ENCODE measurements at regions not wholly inside any gene's neighbourhood (a gene's known extent, or its start where the extent isn't known, plus 50 kb on each side); places are given as distances from the start of the nearest gene placed in this dataset.
"Not testable (repeated sequence)": the region's sequence is repeated elsewhere in the genome, so short reads cannot be mapped to it uniquely, and the experiment has no call there.

DNA sequence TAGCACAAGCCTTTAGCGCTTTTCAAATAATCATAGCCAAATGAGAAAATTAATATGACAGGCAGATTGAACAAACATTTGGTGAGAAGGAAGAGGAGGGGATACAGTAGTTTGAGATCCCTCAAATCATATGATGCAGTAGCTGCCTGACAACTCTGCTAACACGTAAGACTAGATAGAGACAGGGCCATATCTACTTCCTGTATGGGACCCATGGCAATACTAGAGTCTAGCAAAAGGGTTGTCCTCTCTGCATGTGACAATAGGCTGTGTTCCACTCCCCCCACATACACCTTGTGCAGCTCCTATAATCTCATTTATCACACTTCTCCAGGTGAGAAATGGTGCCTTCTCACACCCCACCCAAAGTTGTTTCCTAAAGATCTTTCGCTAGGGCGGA, 134.2 kb upstream of the NBPF9 start:
- H3K4me1 ChIP-seq (ENCODE audit: control insufficient read depth, insufficient read depth, low read length); H3K9ac ChIP-seq (ENCODE audit: low read depth, low read length); H3K9me3 ChIP-seq (ENCODE audit: control insufficient read depth, insufficient read depth, low read length); H3K27me3 ChIP-seq (ENCODE audit: control insufficient read depth, insufficient read depth, low read length); H3K4me3 ChIP-seq (ENCODE audit: low read depth, low read length); H3K36me3 ChIP-seq (ENCODE audit: control insufficient read depth, insufficient read depth, low read length): not testable (repeated sequence)

GRCh38 chr1:149239897-149240508, 136.7 kb upstream of the NBPF9 start:
- H3K4me1 ChIP-seq (ENCODE audit: control insufficient read depth, insufficient read depth, low read length); H3K27me3 ChIP-seq (ENCODE audit: control insufficient read depth, insufficient read depth, low read length); H3K9ac ChIP-seq (ENCODE audit: low read depth, low read length); H3K9me3 ChIP-seq (ENCODE audit: control insufficient read depth, insufficient read depth, low read length); H3K36me3 ChIP-seq (ENCODE audit: control insufficient read depth, insufficient read depth, low read length); H3K4me3 ChIP-seq (ENCODE audit: low read depth, low read length): not testable (repeated sequence)

DNA sequence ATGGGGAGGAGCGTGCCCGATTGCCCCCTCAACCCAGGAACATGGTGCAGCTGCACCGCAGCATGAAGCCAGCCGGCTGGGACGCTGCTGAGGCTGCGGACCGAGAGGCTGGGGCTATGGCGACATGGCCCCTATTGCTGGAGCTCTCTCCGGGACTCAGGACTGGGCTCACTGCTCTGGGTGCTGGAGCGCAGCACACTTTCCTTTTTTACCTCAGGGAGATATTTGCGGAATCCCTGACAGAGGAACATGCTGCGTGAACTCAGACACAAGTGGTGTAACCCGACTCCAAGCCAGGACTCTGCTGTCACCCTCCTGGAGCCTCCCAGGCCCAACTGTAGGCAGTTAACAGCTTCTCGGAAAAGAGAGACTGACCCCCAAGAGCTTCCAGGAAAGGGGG, 137.2 kb upstream of the NBPF9 start:
- not testable (repeated sequence) for H3K36me3 ChIP-seq (ENCODE audit: control insufficient read depth, insufficient read depth, low read length); H3K4me3 ChIP-seq (ENCODE audit: low read depth, low read length); H3K27me3 ChIP-seq (ENCODE audit: control insufficient read depth, insufficient read depth, low read length); H3K4me1 ChIP-seq (ENCODE audit: control insufficient read depth, insufficient read depth, low read length); H3K9me3 ChIP-seq (ENCODE audit: control insufficient read depth, insufficient read depth, low read length); H3K9ac ChIP-seq (ENCODE audit: low read depth, low read length)

DNA sequence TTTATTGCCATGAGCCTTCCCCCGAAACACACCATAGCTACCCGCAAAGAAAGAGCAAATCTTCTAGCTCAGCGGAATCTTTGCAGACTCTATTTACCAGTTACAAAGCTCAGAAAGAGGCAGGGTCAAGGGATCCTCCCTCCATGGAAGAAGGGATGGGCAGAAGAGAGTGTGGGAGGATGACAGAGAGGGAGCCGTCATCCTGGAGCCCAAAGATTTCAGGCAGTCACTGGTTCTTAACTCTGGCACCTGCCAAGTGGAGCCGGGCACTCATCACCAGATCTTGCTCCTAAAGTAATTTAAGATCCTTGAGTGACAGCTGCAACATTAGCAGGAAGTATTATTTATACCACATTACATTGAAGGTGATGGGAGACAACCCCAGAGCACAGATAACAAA, 137.9 kb upstream of the NBPF9 start:
- not testable (repeated sequence) for H3K27me3 ChIP-seq (ENCODE audit: control insufficient read depth, insufficient read depth, low read length); H3K9ac ChIP-seq (ENCODE audit: low read depth, low read length); H3K9me3 ChIP-seq (ENCODE audit: control insufficient read depth, insufficient read depth, low read length); H3K36me3 ChIP-seq (ENCODE audit: control insufficient read depth, insufficient read depth, low read length); H3K4me1 ChIP-seq (ENCODE audit: control insufficient read depth, insufficient read depth, low read length); H3K4me3 ChIP-seq (ENCODE audit: low read depth, low read length)

DNA sequence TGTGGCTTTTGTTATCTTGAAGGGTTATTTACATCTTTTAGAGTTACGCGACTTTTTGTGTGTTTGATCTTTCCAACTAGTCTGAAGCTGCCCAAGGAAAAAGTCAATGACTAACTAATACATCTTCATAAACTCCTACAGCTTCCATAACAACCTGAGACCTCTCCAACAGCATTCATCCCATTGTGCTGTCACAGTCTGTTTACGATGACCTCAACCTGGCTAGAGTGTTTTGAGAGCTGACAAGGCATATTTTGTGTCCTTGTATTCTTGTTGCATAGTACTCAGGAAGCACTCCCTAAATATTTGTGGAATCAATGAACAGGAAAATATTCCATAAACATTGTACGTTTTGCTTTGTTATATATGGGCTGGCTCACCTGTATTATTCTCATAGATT, 140.2 kb upstream of the NBPF9 start:
- H3K9me3 ChIP-seq (ENCODE audit: control insufficient read depth, insufficient read depth, low read length); H3K4me1 ChIP-seq (ENCODE audit: control insufficient read depth, insufficient read depth, low read length); H3K27me3 ChIP-seq (ENCODE audit: control insufficient read depth, insufficient read depth, low read length); H3K9ac ChIP-seq (ENCODE audit: low read depth, low read length); H3K36me3 ChIP-seq (ENCODE audit: control insufficient read depth, insufficient read depth, low read length); H3K4me3 ChIP-seq (ENCODE audit: low read depth, low read length): not testable (repeated sequence)

GRCh38 chr1:149244621-149245020, 141.3 kb upstream of the NBPF9 start:
- H3K27me3 ChIP-seq (ENCODE audit: control insufficient read depth, insufficient read depth, low read length); H3K9me3 ChIP-seq (ENCODE audit: control insufficient read depth, insufficient read depth, low read length); H3K9ac ChIP-seq (ENCODE audit: low read depth, low read length); H3K36me3 ChIP-seq (ENCODE audit: control insufficient read depth, insufficient read depth, low read length); H3K4me1 ChIP-seq (ENCODE audit: control insufficient read depth, insufficient read depth, low read length); H3K4me3 ChIP-seq (ENCODE audit: low read depth, low read length): not testable (repeated sequence)

- not testable (repeated sequence) for H3K9ac ChIP-seq (ENCODE audit: low read depth, low read length); H3K27me3 ChIP-seq (ENCODE audit: control insufficient read depth, insufficient read depth, low read length); H3K9me3 ChIP-seq (ENCODE audit: control insufficient read depth, insufficient read depth, low read length); H3K36me3 ChIP-seq (ENCODE audit: control insufficient read depth, insufficient read depth, low read length); H3K4me3 ChIP-seq (ENCODE audit: low read depth, low read length); H3K4me1 ChIP-seq (ENCODE audit: control insufficient read depth, insufficient read depth, low read length)
Observed at GRCh38 chr1:149246212-149246611, 142.9 kb upstream of the NBPF9 start.

DNA sequence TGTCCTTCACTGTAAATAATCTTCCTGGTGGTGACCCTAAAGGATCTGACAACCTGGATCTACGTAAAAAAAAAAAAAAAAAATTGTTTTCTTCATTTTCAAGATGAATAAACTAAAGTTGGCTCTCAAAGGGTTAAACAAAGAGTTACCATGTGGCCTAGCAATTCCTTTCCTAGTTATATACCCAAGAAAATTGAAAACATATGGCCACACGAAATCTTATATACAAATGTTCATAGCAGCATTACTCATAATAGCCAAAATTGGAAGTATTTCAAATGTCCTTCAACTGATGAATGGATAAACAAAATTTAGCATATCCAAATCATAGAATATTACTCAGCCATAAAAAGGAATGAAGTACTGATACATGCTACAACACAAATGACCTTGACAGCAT, 145.3 kb upstream of the NBPF9 start:
- H3K9ac ChIP-seq (ENCODE audit: low read depth, low read length); H3K4me1 ChIP-seq (ENCODE audit: control insufficient read depth, insufficient read depth, low read length); H3K9me3 ChIP-seq (ENCODE audit: control insufficient read depth, insufficient read depth, low read length); H3K27me3 ChIP-seq (ENCODE audit: control insufficient read depth, insufficient read depth, low read length); H3K4me3 ChIP-seq (ENCODE audit: low read depth, low read length); H3K36me3 ChIP-seq (ENCODE audit: control insufficient read depth, insufficient read depth, low read length): not testable (repeated sequence)

DNA sequence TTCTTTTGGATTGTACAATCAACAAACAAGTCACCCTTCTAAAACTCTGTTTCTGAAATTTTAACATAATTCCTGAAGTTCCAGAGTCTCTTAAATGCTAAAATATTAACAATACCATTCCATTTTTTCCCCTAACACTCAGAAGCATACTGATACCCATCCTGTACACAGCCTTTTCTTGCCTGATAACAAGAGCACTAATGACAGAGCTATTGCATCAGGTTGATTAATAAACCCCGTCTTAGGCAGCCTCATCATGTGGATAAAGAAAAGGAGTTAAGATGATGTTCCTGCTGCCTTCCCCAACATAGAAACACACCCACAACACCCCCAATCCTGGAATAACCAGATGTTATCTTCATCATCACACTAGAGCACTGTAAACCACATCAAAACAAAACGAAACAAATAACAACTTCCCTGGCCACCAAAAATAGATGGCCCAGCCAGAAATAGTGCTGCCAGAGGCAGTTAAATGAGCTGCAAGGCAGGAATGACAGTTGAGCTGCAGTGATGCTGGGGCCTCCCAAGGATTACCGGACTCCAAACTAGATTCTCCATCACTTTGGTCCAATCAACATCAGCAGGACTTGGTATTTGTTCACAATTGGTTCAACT, 146.6 kb upstream of the NBPF9 start:
- not testable (repeated sequence) for H3K4me1 ChIP-seq (ENCODE audit: control insufficient read depth, insufficient read depth, low read length); H3K9me3 ChIP-seq (ENCODE audit: control insufficient read depth, insufficient read depth, low read length); H3K27me3 ChIP-seq (ENCODE audit: control insufficient read depth, insufficient read depth, low read length); H3K36me3 ChIP-seq (ENCODE audit: control insufficient read depth, insufficient read depth, low read length); H3K4me3 ChIP-seq (ENCODE audit: low read depth, low read length); H3K9ac ChIP-seq (ENCODE audit: low read depth, low read length)

- not testable (repeated sequence) for H3K9me3 ChIP-seq (ENCODE audit: control insufficient read depth, insufficient read depth, low read length); H3K27me3 ChIP-seq (ENCODE audit: control insufficient read depth, insufficient read depth, low read length); H3K9ac ChIP-seq (ENCODE audit: low read depth, low read length); H3K4me3 ChIP-seq (ENCODE audit: low read depth, low read length); H3K4me1 ChIP-seq (ENCODE audit: control insufficient read depth, insufficient read depth, low read length); H3K36me3 ChIP-seq (ENCODE audit: control insufficient read depth, insufficient read depth, low read length)
Observed at GRCh38 chr1:149254894-149255847, 151.8 kb upstream of the NBPF9 start.

- H3K27me3 ChIP-seq (ENCODE audit: control insufficient read depth, insufficient read depth, low read length); H3K4me1 ChIP-seq (ENCODE audit: control insufficient read depth, insufficient read depth, low read length); H3K9ac ChIP-seq (ENCODE audit: low read depth, low read length); H3K36me3 ChIP-seq (ENCODE audit: control insufficient read depth, insufficient read depth, low read length); H3K4me3 ChIP-seq (ENCODE audit: low read depth, low read length); H3K9me3 ChIP-seq (ENCODE audit: control insufficient read depth, insufficient read depth, low read length): not testable (repeated sequence)
Observed at GRCh38 chr1:149260284-149260683, 156.9 kb upstream of the NBPF9 start.

DNA sequence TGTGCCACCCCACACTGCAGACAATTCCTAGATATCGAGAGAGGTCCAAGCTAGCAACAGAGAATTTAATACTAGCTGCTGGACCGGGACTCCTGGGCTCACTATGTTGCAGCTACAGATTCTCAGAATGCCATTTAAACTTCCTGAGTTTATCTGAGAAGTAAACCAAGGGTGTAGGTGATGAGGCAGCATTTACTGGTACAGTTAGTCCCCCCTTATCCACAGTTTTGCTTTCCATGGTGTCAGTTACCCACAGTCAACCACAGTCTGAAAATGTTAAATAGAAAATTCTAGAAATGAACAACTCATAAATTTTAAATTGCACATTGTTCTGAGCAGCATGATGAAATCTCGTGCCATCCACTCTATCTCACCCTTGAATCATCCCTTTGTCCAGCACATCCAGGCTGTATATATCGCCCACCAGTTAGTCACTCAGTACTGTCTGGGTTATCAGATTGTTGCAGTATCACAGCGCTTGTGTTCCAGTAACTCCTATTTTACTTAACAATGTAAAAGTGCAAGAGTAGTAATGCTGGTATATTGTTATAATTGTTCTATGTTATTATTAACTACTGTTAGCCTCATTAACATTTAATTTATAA, 157.5 kb upstream of the NBPF9 start:
- not testable (repeated sequence) for H3K27me3 ChIP-seq (ENCODE audit: control insufficient read depth, insufficient read depth, low read length); H3K9me3 ChIP-seq (ENCODE audit: control insufficient read depth, insufficient read depth, low read length); H3K9ac ChIP-seq (ENCODE audit: low read depth, low read length); H3K36me3 ChIP-seq (ENCODE audit: control insufficient read depth, insufficient read depth, low read length); H3K4me1 ChIP-seq (ENCODE audit: control insufficient read depth, insufficient read depth, low read length); H3K4me3 ChIP-seq (ENCODE audit: low read depth, low read length)
